ENCODE measurements at regions not wholly inside any gene's neighbourhood (a gene's known extent, or its start where the extent isn't known, plus 50 kb on each side); places are given as distances from the start of the nearest gene placed in this dataset.

DNA sequence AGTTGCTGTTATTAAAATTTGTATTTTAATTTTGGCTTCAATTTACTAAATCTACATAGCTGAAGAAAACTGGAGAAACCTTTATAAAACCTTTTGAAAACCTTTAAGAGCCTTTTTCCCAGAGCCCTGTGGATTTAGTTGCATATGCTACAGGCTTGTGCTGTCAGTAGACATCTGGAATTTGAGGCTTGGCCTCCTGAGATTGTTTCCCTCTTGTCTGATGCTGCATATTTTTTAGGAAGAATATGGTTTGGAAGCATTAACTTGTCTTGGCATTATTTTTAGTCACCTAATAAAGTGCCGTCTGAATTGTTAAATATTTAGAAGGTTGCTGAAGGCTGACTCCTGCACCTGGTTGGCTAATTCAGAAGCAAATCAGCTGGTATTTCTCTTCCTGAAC is 369.4 kb downstream of the UTRN start:
- TF ChIP-seq, protein P1, sequence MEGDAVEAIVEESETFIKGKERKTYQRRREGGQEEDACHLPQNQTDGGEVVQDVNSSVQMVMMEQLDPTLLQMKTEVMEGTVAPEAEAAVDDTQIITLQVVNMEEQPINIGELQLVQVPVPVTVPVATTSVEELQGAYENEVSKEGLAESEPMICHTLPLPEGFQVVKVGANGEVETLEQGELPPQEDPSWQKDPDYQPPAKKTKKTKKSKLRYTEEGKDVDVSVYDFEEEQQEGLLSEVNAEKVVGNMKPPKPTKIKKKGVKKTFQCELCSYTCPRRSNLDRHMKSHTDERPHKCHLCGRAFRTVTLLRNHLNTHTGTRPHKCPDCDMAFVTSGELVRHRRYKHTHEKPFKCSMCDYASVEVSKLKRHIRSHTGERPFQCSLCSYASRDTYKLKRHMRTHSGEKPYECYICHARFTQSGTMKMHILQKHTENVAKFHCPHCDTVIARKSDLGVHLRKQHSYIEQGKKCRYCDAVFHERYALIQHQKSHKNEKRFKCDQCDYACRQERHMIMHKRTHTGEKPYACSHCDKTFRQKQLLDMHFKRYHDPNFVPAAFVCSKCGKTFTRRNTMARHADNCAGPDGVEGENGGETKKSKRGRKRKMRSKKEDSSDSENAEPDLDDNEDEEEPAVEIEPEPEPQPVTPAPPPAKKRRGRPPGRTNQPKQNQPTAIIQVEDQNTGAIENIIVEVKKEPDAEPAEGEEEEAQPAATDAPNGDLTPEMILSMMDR (IDR thresholded peaks at IDR 0.05): no peak
- TF ChIP-seq ZFX (IDR thresholded peaks at IDR 0.05; ENCODE audit: borderline replicate concordance): no peak

Data from 22Rv1 (cell line).